ENCODE measurements at regions not wholly inside any gene's neighbourhood (a gene's known extent, or its start where the extent isn't known, plus 50 kb on each side); places are given as distances from the start of the nearest gene placed in this dataset.
A peak's percentile ranks its signal among the peaks of the same experiment; 100 is the strongest.

- no peaks in the 10 kb centered on the region for H3K36me3 ChIP-seq
- no peaks in the 10 kb centered on the region for H3F3A ChIP-seq (ENCODE audit: low read depth)
- H3K4me2 ChIP-seq, result no peak overlapping the region
- no peak overlapping the region for H3K27ac Mint-ChIP-seq
- DNase-seq (ENCODE audit: low spot score), result no peak
- no peak overlapping the region for H2AFZ ChIP-seq (replicated peaks)
- no peak for TF ChIP-seq EZH2 (IDR thresholded peaks at IDR 0.05)
- no peak for TF ChIP-seq CTCF (IDR thresholded peaks at IDR 0.05)
- no peak for TF ChIP-seq EZH2phosphoT487 (IDR thresholded peaks at IDR 0.05)
- no peaks in the 10 kb centered on the region for H4K20me1 ChIP-seq (ENCODE audit: low read depth)
- H3K27me3 ChIP-seq, result no peaks in the 10 kb centered on the region
- no peaks in the 10 kb centered on the region for H3K9me3 Mint-ChIP-seq
- H3K4me1 ChIP-seq, result no peaks in the 10 kb centered on the region
- H3K4me3 Mint-ChIP-seq, result no peak overlapping the region
- no peak overlapping the region for H3K9ac ChIP-seq
- H3K27me3 Mint-ChIP-seq (ENCODE audit: insufficient read depth, low read depth), result no peaks in the 10 kb centered on the region
- no peak overlapping the region for H3K4me3 ChIP-seq
- H3K9me3 ChIP-seq (ENCODE audit: low read depth), result no peaks in the 10 kb centered on the region
- no peaks in the 10 kb centered on the region for H3K4me1 Mint-ChIP-seq
- no peaks in the 10 kb centered on the region for H3K36me3 Mint-ChIP-seq
- H3K79me2 ChIP-seq (ENCODE audit: low read depth), result no peaks in the 10 kb centered on the region
- no peak overlapping the region for H3K27ac ChIP-seq
Observed at GRCh38 chr2:57894381-57894780, 152.2 kb upstream of the VRK2 start.

GRCh38 chr2:57897920-57898319 is 148.7 kb upstream of the VRK2 start:
- no peaks in the 10 kb centered on the region for H3K4me1 ChIP-seq
- no peak for TF ChIP-seq EZH2 (IDR thresholded peaks at IDR 0.05)
- TF ChIP-seq CTCF (IDR thresholded peaks at IDR 0.05), result no peak
- TF ChIP-seq EZH2phosphoT487 (IDR thresholded peaks at IDR 0.05), result no peak
- H3K9ac ChIP-seq, result no peak overlapping the region
- no peaks in the 10 kb centered on the region for H3K9me3 ChIP-seq (ENCODE audit: low read depth)
- H3K27ac ChIP-seq, result no peak overlapping the region
- peak overlapping the region; percentile 63 for H2AFZ ChIP-seq (replicated peaks)
- H3K27me3 ChIP-seq, result no peaks in the 10 kb centered on the region
- no peaks in the 10 kb centered on the region for H3K79me2 ChIP-seq (ENCODE audit: low read depth)
- no peak overlapping the region for H3K4me3 Mint-ChIP-seq
- no peaks in the 10 kb centered on the region for H3K9me3 Mint-ChIP-seq
- H3K36me3 ChIP-seq, result no peaks in the 10 kb centered on the region
- no peak overlapping the region for H3K4me2 ChIP-seq
- H3K4me3 ChIP-seq, result no peak overlapping the region
- DNase-seq (ENCODE audit: low spot score), result no peak
- H3F3A ChIP-seq (ENCODE audit: low read depth), result no peaks in the 10 kb centered on the region
- H3K4me1 Mint-ChIP-seq, result no peaks in the 10 kb centered on the region
- no peaks in the 10 kb centered on the region for H4K20me1 ChIP-seq (ENCODE audit: low read depth)
- H3K27me3 Mint-ChIP-seq (ENCODE audit: insufficient read depth, low read depth), result no peaks in the 10 kb centered on the region
- H3K27ac Mint-ChIP-seq, result no peak overlapping the region
- H3K36me3 Mint-ChIP-seq, result no peaks in the 10 kb centered on the region

DNA sequence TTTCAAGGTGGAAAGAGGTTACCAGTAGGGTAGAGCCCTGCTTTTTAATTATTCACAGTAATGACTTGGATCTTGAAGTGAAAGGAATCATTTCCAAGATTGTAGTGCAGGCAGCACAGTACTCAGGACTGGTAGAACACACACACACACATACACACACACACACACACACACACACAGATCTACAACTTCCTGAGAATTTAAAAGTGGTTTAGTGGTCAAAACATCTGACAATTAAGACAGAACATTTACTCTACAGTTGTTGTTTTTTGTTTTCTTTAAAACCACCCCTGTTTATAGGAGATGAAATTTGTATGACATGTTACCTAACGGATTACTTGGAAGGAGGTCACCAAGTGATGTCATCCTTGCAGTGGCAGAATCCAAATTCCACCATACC is 146.7 kb upstream of the VRK2 start:
- no peaks in the 10 kb centered on the region for H3K36me3 Mint-ChIP-seq
- no peak overlapping the region for H3K4me3 Mint-ChIP-seq
- H3K4me1 ChIP-seq, result no peaks in the 10 kb centered on the region
- peak overlapping the region; percentile 44 for H2AFZ ChIP-seq (replicated peaks)
- no peak overlapping the region for H3K27ac ChIP-seq
- H3K9me3 ChIP-seq (ENCODE audit: low read depth), result no peaks in the 10 kb centered on the region
- no peaks in the 10 kb centered on the region for H3K4me1 Mint-ChIP-seq
- H3F3A ChIP-seq (ENCODE audit: low read depth), result no peaks in the 10 kb centered on the region
- no peak for DNase-seq (ENCODE audit: low spot score)
- H3K4me3 ChIP-seq, result no peak overlapping the region
- no peak for TF ChIP-seq EZH2phosphoT487 (IDR thresholded peaks at IDR 0.05)
- TF ChIP-seq EZH2 (IDR thresholded peaks at IDR 0.05), result no peak
- TF ChIP-seq CTCF (IDR thresholded peaks at IDR 0.05), result no peak
- H3K4me2 ChIP-seq, result no peak overlapping the region
- H3K9me3 Mint-ChIP-seq, result no peaks in the 10 kb centered on the region
- no peaks in the 10 kb centered on the region for H3K79me2 ChIP-seq (ENCODE audit: low read depth)
- no peaks in the 10 kb centered on the region for H4K20me1 ChIP-seq (ENCODE audit: low read depth)
- H3K36me3 ChIP-seq, result no peaks in the 10 kb centered on the region
- no peak overlapping the region for H3K27ac Mint-ChIP-seq
- H3K9ac ChIP-seq, result no peak overlapping the region
- no peaks in the 10 kb centered on the region for H3K27me3 Mint-ChIP-seq (ENCODE audit: insufficient read depth, low read depth)
- H3K27me3 ChIP-seq, result no peaks in the 10 kb centered on the region

DNA sequence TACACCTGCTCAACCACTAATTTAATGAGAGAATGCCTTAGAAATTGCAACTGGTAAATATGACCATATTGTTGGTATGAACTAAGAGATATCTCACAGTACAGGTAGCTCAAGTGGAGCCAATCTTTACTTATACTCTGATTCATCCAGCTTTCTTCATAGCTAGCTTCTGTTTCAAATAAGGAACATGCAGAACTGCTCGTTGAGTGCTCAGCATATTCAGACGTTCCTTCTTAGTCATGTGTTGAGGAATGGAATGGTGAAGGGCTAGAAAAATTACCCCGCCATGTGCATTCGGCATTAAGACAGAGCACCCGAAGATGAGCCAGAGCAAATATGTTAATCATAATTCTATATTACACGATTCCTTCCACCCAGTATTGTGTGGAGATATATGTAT is 144.0 kb upstream of the VRK2 start:
- Mint-ChIP-seq H3K27ac (no peak overlapping the region), H3K36me3 (no peaks in the 10 kb centered on the region), H3K9me3 (no peaks in the 10 kb centered on the region), H3K27me3 (ENCODE audit: insufficient read depth, low read depth) (no peaks in the 10 kb centered on the region), H3K4me1 (peaks cover 3% of the 10 kb centered on the region), H3K4me3 (no peak overlapping the region)
- H4K20me1 ChIP-seq (ENCODE audit: low read depth), result no peaks in the 10 kb centered on the region
- no peak for DNase-seq (ENCODE audit: low spot score)
- TF ChIP-seq EZH2phosphoT487 (IDR thresholded peaks at IDR 0.05) (no peak), CTCF (IDR thresholded peaks at IDR 0.05) (no peak), EZH2 (IDR thresholded peaks at IDR 0.05) (no peak)
- H3K27ac ChIP-seq, result no peak overlapping the region
- H3K9me3 ChIP-seq (ENCODE audit: low read depth), result no peaks in the 10 kb centered on the region
- no peak overlapping the region for H3K4me2 ChIP-seq
- peaks cover 3% of the 10 kb centered on the region for H3K4me1 ChIP-seq
- no peaks in the 10 kb centered on the region for H3K79me2 ChIP-seq (ENCODE audit: low read depth)
- no peaks in the 10 kb centered on the region for H3K36me3 ChIP-seq
- H3K4me3 ChIP-seq, result no peak overlapping the region
- no peaks in the 10 kb centered on the region for H3K27me3 ChIP-seq
- no peak overlapping the region for H2AFZ ChIP-seq (replicated peaks)
- H3F3A ChIP-seq (ENCODE audit: low read depth), result no peaks in the 10 kb centered on the region
- H3K9ac ChIP-seq, result no peak overlapping the region
